Esophagus muscularis mucosa (tissue), 4 donors: ENCODE measurements at regions not wholly inside any gene's neighbourhood (a gene's known extent, or its start where the extent isn't known, plus 50 kb on each side); places are given as distances from the start of the nearest gene placed in this dataset.

Experiments
- DNase-seq: peaks from one replicate; pipeline ENCODE4 v3.0.0-alpha.2; 2017; ENCODE audit errors: extremely low spot score
- H3K27ac ChIP-seq, 4 donors: fragments of 200-600 bp; sonication (generic); replicated peaks in 1 of 4; 1 replicate in 3 of 4; 2 replicates in 1 of 4; pipeline ENCODE4 v1.5.1; 2016 to 2019; ENCODE audit warnings: mild to moderate bottlenecking in 1 of 4
- H3K27me3 ChIP-seq, 4 donors: fragments of 200-600 bp; sonication (generic); one replicate each; pipeline versions ENCODE4 v1.5.1 to v1.6.0; 2016 to 2019
- H3K36me3 ChIP-seq, 4 donors: fragments of 200-600 bp; sonication (generic); one replicate each; pipeline ENCODE4 v1.5.1; 2016 to 2019
- H3K4me1 ChIP-seq, 4 donors: fragments of 200-600 bp; sonication (generic); one replicate each; pipeline ENCODE4 v1.5.1; 2016 to 2019
- H3K4me3 ChIP-seq, 4 donors: fragments of 200-600 bp; sonication (generic); 1 replicate in 2 of 4; 2 replicates in 2 of 4; pipeline ENCODE4 v1.5.1; 2016 to 2019; ENCODE audit warnings: mild to moderate bottlenecking in 4 of 4, moderate library complexity in 1 of 4
- H3K9me3 ChIP-seq, 4 donors: fragments of 200-600 bp; sonication (generic); 1 replicate in 3 of 4; 2 replicates in 1 of 4; pipeline ENCODE4 v1.5.1; 2016 to 2019
- CTCF ChIP-seq, 3 experiments: fragments of 200-600 bp in 2 of 3; fragments of 450-650 bp in 1 of 3; sonication (generic) in 2 of 3; IDR thresholded peaks; one replicate each; pipeline ENCODE4 v1.5.1; 2017 to 2019; ENCODE audit warnings: antibody characterized with exemption in 3 of 3, mild to moderate bottlenecking in 2 of 3, moderate library complexity in 1 of 3
- EP300 ChIP-seq: sonication (generic); formaldehyde crosslinking; IDR thresholded peaks from one replicate; pipeline ENCODE4 v1.6.1; 2017; ENCODE audit warnings: antibody characterized with exemption
- POLR2A ChIP-seq: fragments of 450-650 bp; IDR thresholded peaks from one replicate; pipeline ENCODE4 v1.6.1; 2017; ENCODE audit warnings: antibody characterized with exemption, moderate library complexity, mild to moderate bottlenecking, low read depth
- POLR2AphosphoS5 ChIP-seq, 2 donors: sonication (generic); formaldehyde crosslinking; IDR thresholded peaks; one replicate each; pipeline ENCODE4 v1.6.1; 2017; ENCODE audit warnings: antibody characterized with exemption in 2 of 2
- WGBS: methylation state at CpG from one replicate; pipeline ENCODE4 v1.1.5; 2018; 5-methylcytosine and 5-hydroxymethylcytosine counted together
- intact Hi-C: fragments of 100-400 bp; cut with DNase I; formaldehyde crosslinking; loops from one replicate; pipeline ENCODE4 v1.15.1; 2023

- no peak for DNase-seq
- H3K36me3 ChIP-seq, result no peaks in the 10 kb centered on the region
- TF ChIP-seq POLR2AphosphoS5 (IDR thresholded peaks at IDR 0.05), result no peak
- TF ChIP-seq EP300, result no peak
- TF ChIP-seq CTCF (IDR thresholded peaks at IDR 0.05), result no peak
- no peak for TF ChIP-seq POLR2A
- no peak overlapping the region for H3K27ac ChIP-seq
- no peaks in the 10 kb centered on the region for H3K9me3 ChIP-seq
- WGBS, result 74% methylated on average over 2 of the region's 2 CpGs
- H3K4me1 ChIP-seq, result no peaks in the 10 kb centered on the region
- intact Hi-C loops, result no loop called here
- H3K4me3 ChIP-seq, result no peak overlapping the region
- no peaks in the 10 kb centered on the region for H3K27me3 ChIP-seq
Observed at GRCh38 chr4:133866328-133866699, 335.3 kb downstream of the PABPC4L start.

GRCh38 chr4:133865612-133866327 lies 335.8 kb downstream of the PABPC4L start:
- intact Hi-C loops, result no loop called here
- H3K27me3 ChIP-seq, result no peaks in the 10 kb centered on the region
- DNase-seq, result no peak
- no peak overlapping the region for H3K4me3 ChIP-seq
- no peaks in the 10 kb centered on the region for H3K4me1 ChIP-seq
- WGBS, result 90% methylated on average over 1 of the region's 1 CpG
- H3K9me3 ChIP-seq, result no peaks in the 10 kb centered on the region
- TF ChIP-seq POLR2AphosphoS5 (IDR thresholded peaks at IDR 0.05), result no peak
- no peak for TF ChIP-seq EP300
- no peak for TF ChIP-seq CTCF (IDR thresholded peaks at IDR 0.05)
- no peak for TF ChIP-seq POLR2A
- no peaks in the 10 kb centered on the region for H3K36me3 ChIP-seq
- no peak overlapping the region for H3K27ac ChIP-seq

GRCh38 chr4:133863153-133863552 lies 338.4 kb downstream of the PABPC4L start:
- no peak for DNase-seq
- 85% methylated on average over 3 of the region's 3 CpGs for WGBS
- intact Hi-C loops, result no loop called here

GRCh38 chr4:133856731-133857355 lies 344.7 kb downstream of the PABPC4L start:
- DNase-seq, result no peak
- H3K27me3 ChIP-seq, result no peaks in the 10 kb centered on the region
- TF ChIP-seq POLR2AphosphoS5 (IDR thresholded peaks at IDR 0.05) (no peak), POLR2A (no peak)

More at GRCh38 chr4:133863153-133863552, 338.4 kb downstream of the PABPC4L start:
- H3K4me1 ChIP-seq, result no peaks in the 10 kb centered on the region
- no peaks in the 10 kb centered on the region for H3K27me3 ChIP-seq
- no peak for TF ChIP-seq POLR2A
- no peak for TF ChIP-seq EP300
- TF ChIP-seq POLR2AphosphoS5 (IDR thresholded peaks at IDR 0.05), result no peak
- no peak for TF ChIP-seq CTCF (IDR thresholded peaks at IDR 0.05)
- no peaks in the 10 kb centered on the region for H3K9me3 ChIP-seq
- H3K36me3 ChIP-seq, result no peaks in the 10 kb centered on the region
- no peak overlapping the region for H3K4me3 ChIP-seq
- no peak overlapping the region for H3K27ac ChIP-seq

GRCh38 chr4:133855001-133855400 lies 346.6 kb downstream of the PABPC4L start:
- Histone ChIP-seq H3K4me3 (no peak overlapping the region), H3K9me3 (no peaks in the 10 kb centered on the region), H3K27ac (no peak overlapping the region), H3K36me3 (no peaks in the 10 kb centered on the region), H3K27me3 (no peaks in the 10 kb centered on the region), H3K4me1 (no peaks in the 10 kb centered on the region)
- no peak for DNase-seq
- TF ChIP-seq EP300 (no peak), POLR2A (no peak), POLR2AphosphoS5 (IDR thresholded peaks at IDR 0.05) (no peak), CTCF (IDR thresholded peaks at IDR 0.05) (no peak)
- intact Hi-C loops, result no loop called here
- 86% methylated on average over 4 of the region's 4 CpGs for WGBS

More at GRCh38 chr4:133856731-133857355, 344.7 kb downstream of the PABPC4L start:
- Histone ChIP-seq H3K27ac (no peak overlapping the region), H3K9me3 (no peaks in the 10 kb centered on the region), H3K4me3 (no peak overlapping the region), H3K36me3 (no peaks in the 10 kb centered on the region), H3K4me1 (no peaks in the 10 kb centered on the region)
- intact Hi-C loops, result no loop called here
